AML-193 (cell line): ENCODE measurements at regions not wholly inside any gene's neighbourhood (a gene's known extent, or its start where the extent isn't known, plus 50 kb on each side); places are given as distances from the start of the nearest gene placed in this dataset.

Experiments used
- DNase-seq, 2 experiments: peaks; one replicate each; lab custom pipeline; 2025; lab: John Stamatoyannopoulos, UW

DNA sequence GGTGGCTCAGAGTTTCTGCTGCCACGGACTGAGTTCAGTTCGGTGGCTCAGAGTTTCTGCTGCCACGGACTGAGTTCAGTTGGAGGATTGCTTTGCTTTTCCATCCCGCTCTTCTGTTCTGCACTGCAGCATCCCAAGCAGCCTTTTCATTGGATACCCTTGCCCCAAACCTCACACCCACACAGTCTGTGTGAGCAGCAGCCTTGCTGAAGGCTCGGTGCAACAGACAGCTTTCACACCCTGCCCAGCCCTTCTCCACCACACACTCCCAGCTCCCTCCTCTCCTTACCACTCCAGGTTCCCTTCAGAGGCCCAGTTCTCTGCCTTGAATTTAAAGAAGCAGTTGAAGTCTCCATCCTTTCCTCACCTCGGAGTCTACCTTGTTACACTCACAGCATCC is 52.5 kb upstream of the CHD6 start:
- DNase-seq, result no peak

DNA sequence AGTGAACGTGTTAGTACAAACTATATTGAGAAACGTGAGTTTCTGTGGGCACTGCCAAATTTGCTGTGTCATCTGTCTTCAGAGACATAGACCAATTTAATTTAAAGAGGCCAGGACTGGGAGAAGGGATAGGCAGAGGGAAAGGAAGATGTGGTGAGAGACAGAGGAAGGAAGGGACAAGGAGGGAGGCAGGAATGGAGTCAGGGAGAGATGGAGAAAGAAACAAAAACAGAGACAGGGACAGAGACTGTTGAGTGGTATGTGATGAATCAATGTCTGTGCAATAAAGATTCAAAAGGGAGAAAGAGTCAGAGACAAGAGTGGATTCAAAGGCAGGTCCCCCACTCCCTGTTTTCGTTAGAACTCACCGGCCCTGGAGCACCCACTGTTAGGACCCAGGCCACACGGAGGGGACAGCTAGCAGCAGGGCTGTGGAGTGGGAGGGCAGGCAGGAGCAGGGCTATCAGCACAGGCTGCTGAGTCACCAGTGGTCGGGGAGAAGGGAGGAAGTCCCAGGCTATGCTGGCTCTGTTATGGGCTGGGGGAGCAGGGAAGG is 51.6 kb upstream of the CHD6 start:
- peak in 1 of 2 experiments; percentile 1 for DNase-seq

DNA sequence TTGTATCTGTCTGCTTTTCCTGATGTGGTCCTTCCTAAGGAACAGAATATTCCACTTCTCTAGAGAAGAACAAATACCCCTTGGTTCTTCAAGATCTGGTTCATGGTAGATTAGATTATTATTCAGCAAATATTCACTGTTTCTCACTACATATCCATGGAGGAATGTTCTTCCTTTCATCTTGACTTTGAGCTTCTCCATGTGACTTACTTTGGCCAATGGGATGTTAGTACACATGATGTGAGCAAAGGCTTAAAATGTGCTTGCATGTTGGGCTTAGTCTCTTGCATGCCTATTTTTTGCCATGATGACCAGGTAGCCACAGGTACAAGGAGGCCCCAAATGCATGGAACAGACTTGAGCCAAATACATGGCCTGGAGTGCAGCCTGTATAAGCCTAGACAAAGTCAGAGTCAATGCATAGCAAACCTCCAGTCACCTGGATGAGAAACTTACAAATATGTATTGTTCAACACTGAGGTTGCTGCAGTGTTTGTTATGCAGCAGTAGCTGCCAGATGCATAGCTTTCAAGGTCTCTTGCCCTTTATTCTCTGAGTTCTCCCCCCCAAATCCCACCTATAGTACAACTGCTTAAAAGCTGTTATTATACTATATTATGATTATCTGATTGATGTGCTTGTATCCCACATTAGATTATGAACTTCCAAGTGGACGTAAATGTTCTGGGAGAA is 50.0 kb upstream of the CHD6 start:
- no peak for DNase-seq
